HG03097 (cell line): ENCODE measurements at regions not wholly inside any gene's neighbourhood (a gene's known extent, or its start where the extent isn't known, plus 50 kb on each side); places are given as distances from the start of the nearest gene placed in this dataset.
"Not testable (repeated sequence)": the region's sequence is repeated elsewhere in the genome, so short reads cannot be mapped to it uniquely, and the experiment has no call there.

Source experiments
- ATAC-seq: cut with Tn5 transposase; IDR thresholded peaks from one replicate; pipeline ENCODE4 v1.9.1; 2021; ENCODE audit not compliant: unreplicated experiment, low FRiP score

- ATAC-seq, result no peak
Measured at GRCh38 chr16:79856581-79856980, 256.0 kb upstream of the MAF start.

GRCh38 chr16:79850348-79850747 is 249.8 kb upstream of the MAF start:
- ATAC-seq, result no peak

- no peak for ATAC-seq
Measured at GRCh38 chr16:79849119-79849518, 248.6 kb upstream of the MAF start.

- no peak for ATAC-seq
Measured at GRCh38 chr16:79848719-79849118, 248.2 kb upstream of the MAF start.

GRCh38 chr16:79847569-79847968 is 247.0 kb upstream of the MAF start:
- ATAC-seq, result no peak

- ATAC-seq, result no peak
Measured at GRCh38 chr16:79847101-79847500, 246.6 kb upstream of the MAF start.

- no peak for ATAC-seq
Measured at GRCh38 chr16:79845734-79846135, 245.2 kb upstream of the MAF start.

- peak; percentile 63 for ATAC-seq
Measured at GRCh38 chr16:79845033-79845733, 244.6 kb upstream of the MAF start.

GRCh38 chr16:79844603-79845002 is 244.1 kb upstream of the MAF start:
- no peak for ATAC-seq

- no peak for ATAC-seq
Measured at GRCh38 chr16:79843631-79844043, 243.1 kb upstream of the MAF start.

GRCh38 chr16:79843145-79843544 is 242.6 kb upstream of the MAF start:
- no peak for ATAC-seq

GRCh38 chr16:79842197-79842596 is 241.7 kb upstream of the MAF start:
- no peak for ATAC-seq

- no peak for ATAC-seq
Measured at GRCh38 chr16:79839466-79840341, 239.2 kb upstream of the MAF start.

- no peak for ATAC-seq
Measured at GRCh38 chr16:79838496-79839259, 238.1 kb upstream of the MAF start.

- ATAC-seq, result no peak
Measured at GRCh38 chr16:79836144-79836543, 235.6 kb upstream of the MAF start.

- no peak for ATAC-seq
Measured at GRCh38 chr16:79835194-79835593, 234.7 kb upstream of the MAF start.

GRCh38 chr16:79834720-79835119 is 234.2 kb upstream of the MAF start:
- ATAC-seq, result no peak

GRCh38 chr16:79834003-79834402 is 233.5 kb upstream of the MAF start:
- not testable (repeated sequence) for ATAC-seq

- ATAC-seq, result no peak
Measured at GRCh38 chr16:79833559-79833958, 233.0 kb upstream of the MAF start.

GRCh38 chr16:79826732-79827475 is 226.4 kb upstream of the MAF start:
- no peak for ATAC-seq
